Endothelial cell of umbilical vein (primary cell): ENCODE measurements at regions not wholly inside any gene's neighbourhood (a gene's known extent, or its start where the extent isn't known, plus 50 kb on each side); places are given as distances from the start of the nearest gene placed in this dataset.

Experiments
- BruUV-seq: library from RNA; stranded (reverse); fragments of 400-500 nt; replicated peaks from 2 replicates; lab custom pipeline; 2021; lab: Mats Ljungman, UMichigan
- CTCF ChIA-PET: fragments of 300-600, 350-600 bp; sonication (Branson Sonifier 250); formaldehyde crosslinking; loops from one replicate; lab custom pipeline; 2021; ENCODE audit warnings: antibody characterized with exemption, inconsistent platforms; lab: Charles Lee
- POLR2A ChIA-PET: fragments of 300-600, 350-600 bp; sonication (Branson Sonifier 250); formaldehyde crosslinking; loops from one replicate; lab custom pipeline; 2021; ENCODE audit warnings: antibody characterized with exemption, inconsistent platforms; lab: Charles Lee
- DNase-seq: peaks from one replicate; pipeline ENCODE4 v3.0.0-alpha.2; 2011; ENCODE audit warnings: low read depth, low spot score
- FAIRE-seq: peaks from 2 replicates; lab custom pipeline; 2011; peaks lifted over from hg19 to GRCh38; lab: Jason Lieb, UNC
- H2AFZ ChIP-seq: 2 replicates; pipeline ENCODE4 v1.6.0; 2012; ENCODE audit warnings: low read depth, low read length, control low read depth, inconsistent platforms
- H3K27ac ChIP-seq: 2 replicates; pipeline ENCODE4 v1.5.1; 2011; ENCODE audit warnings: low read depth, mild to moderate bottlenecking, control low read depth, low read length, moderate library complexity; ENCODE audit not compliant: insufficient read depth
- H3K27me3 ChIP-seq, 2 experiments: 2 replicates each; pipeline versions ENCODE4 v1.6.0 to v1.6.1; 2011; ENCODE audit warnings: low read length in 2 of 2, mixed read lengths in 1 of 2; ENCODE audit not compliant: control insufficient read depth in 2 of 2, insufficient read depth in 2 of 2
- H3K36me3 ChIP-seq, 2 experiments: 2 replicates in 1 of 2; 3 replicates in 1 of 2; pipeline ENCODE4 v1.5.1; 2011; ENCODE audit warnings: low read length in 2 of 2, mild to moderate bottlenecking in 1 of 2, moderate library complexity in 1 of 2; ENCODE audit not compliant: control insufficient read depth in 2 of 2, insufficient read depth in 2 of 2; ENCODE audit errors: extremely low read depth in 1 of 2
- H3K4me1 ChIP-seq: 3 replicates; pipeline ENCODE4 v1.5.1; 2011; ENCODE audit warnings: mild to moderate bottlenecking, low read length; ENCODE audit not compliant: control insufficient read depth, insufficient read depth; ENCODE audit errors: extremely low read depth
- H3K4me2 ChIP-seq: 2 replicates; pipeline ENCODE4 v1.6.1; 2011; ENCODE audit warnings: low read length, control low read depth, mixed read lengths; ENCODE audit not compliant: insufficient read depth
- H3K4me3 ChIP-seq, 3 experiments: fragments of 200-600 bp in 1 of 3; sonication (generic), shearing (Covaris generic) in 1 of 3; replicated peaks in 1 of 3; 2 replicates each; pipeline ENCODE4 v1.5.1; 2011 to 2016; ENCODE audit warnings: control low read depth in 3 of 3, low read length in 3 of 3, mild to moderate bottlenecking in 2 of 3, inconsistent platforms in 1 of 3, low read depth in 1 of 3, moderate library complexity in 1 of 3; ENCODE audit not compliant: insufficient read depth in 1 of 3
- H3K79me2 ChIP-seq: 2 replicates; pipeline ENCODE4 v1.6.0; 2012; ENCODE audit warnings: low read length, inconsistent platforms; ENCODE audit not compliant: control insufficient read depth, insufficient read depth
- H3K9ac ChIP-seq: replicated peaks from 2 replicates; pipeline ENCODE3; 2011; ENCODE audit warnings: low read length, control low read depth; ENCODE audit not compliant: insufficient read depth; ENCODE audit errors: extremely low read depth
- H3K9me1 ChIP-seq: replicated peaks from 3 replicates; pipeline ENCODE4 v1.6.0; 2011; ENCODE audit warnings: mild to moderate bottlenecking, low read length; ENCODE audit not compliant: control insufficient read depth, insufficient read depth; ENCODE audit errors: extremely low read depth
- H3K9me3 ChIP-seq: replicated peaks from 2 replicates; pipeline ENCODE4 v1.5.1; 2012; ENCODE audit warnings: low read length, inconsistent platforms; ENCODE audit not compliant: control insufficient read depth, insufficient read depth
- H4K20me1 ChIP-seq: replicated peaks from 2 replicates; pipeline ENCODE3; 2011; ENCODE audit warnings: mild to moderate bottlenecking, low read length; ENCODE audit not compliant: control insufficient read depth, insufficient read depth; ENCODE audit errors: extremely low read depth
- CTCF ChIP-seq, 2 donors: IDR thresholded peaks; 1 replicate in 1 of 2; 2 replicates in 1 of 2; pipeline ENCODE4 v1.5.1; 2011; ENCODE audit warnings: low read length in 2 of 2, mild to moderate bottlenecking in 2 of 2, moderate library complexity in 2 of 2, control low read depth in 1 of 2, inconsistent platforms in 1 of 2, low read depth in 1 of 2; ENCODE audit not compliant: insufficient read depth in 1 of 2; ENCODE audit errors: extremely low read depth in 1 of 2
- EZH2 ChIP-seq: IDR thresholded peaks from 2 replicates; pipeline ENCODE4 v1.6.1; 2012; ENCODE audit warnings: borderline replicate concordance, low read depth, mild to moderate bottlenecking, moderate library complexity, low read length, inconsistent platforms; ENCODE audit not compliant: severe bottlenecking
- FOS ChIP-seq: IDR thresholded peaks from 2 replicates; pipeline ENCODE4 v1.6.1; 2011; ENCODE audit warnings: mild to moderate bottlenecking, low read length, moderate library complexity, borderline replicate concordance; ENCODE audit not compliant: insufficient read depth
- GATA2 ChIP-seq: IDR thresholded peaks from 2 replicates; pipeline ENCODE4 v1.7.0; 2011; ENCODE audit warnings: low read depth, mild to moderate bottlenecking, moderate library complexity, mixed read lengths, low read length; ENCODE audit not compliant: insufficient read length, insufficient read depth
- JUN ChIP-seq: IDR thresholded peaks from 2 replicates; pipeline ENCODE4 v1.6.1; 2011; ENCODE audit warnings: borderline replicate concordance, low read depth; ENCODE audit not compliant: insufficient read length, insufficient read depth
- MYC ChIP-seq: IDR thresholded peaks from one replicate; pipeline ENCODE4 v1.6.1; 2011; ENCODE audit warnings: mild to moderate bottlenecking, low read depth, low read length
- POLR2A ChIP-seq: IDR thresholded peaks from 2 replicates; pipeline ENCODE4 v1.6.1; 2012; ENCODE audit warnings: low read depth, mild to moderate bottlenecking, control low read depth, low read length
- POLR2AphosphoS5 ChIP-seq: IDR thresholded peaks from 2 replicates; pipeline ENCODE4 v1.6.1; 2012; ENCODE audit warnings: low read depth, mild to moderate bottlenecking, control low read depth, low read length, moderate library complexity; ENCODE audit not compliant: insufficient read depth
- dilution Hi-C: fragments of 300-500 bp; cut with MboI; formaldehyde crosslinking; loops from one replicate; pipeline ENCODE4 v1.15.0; 2019; ENCODE audit warnings: low sequenced_read_pairs; ENCODE audit not compliant: extremely low pct_ligation_motif_present
- intact Hi-C: fragments of 100-400 bp; cut with micrococcal nuclease; formaldehyde crosslinking; loops from one replicate; pipeline ENCODE4 v1.10.0; 2022
- TF ChIP-seq, protein P1 (sequence below): IDR thresholded peaks from 2 replicates; pipeline ENCODE4 v1.6.1; 2011; ENCODE audit not compliant: insufficient read depth, insufficient read length

GRCh38 chr12:108454539-108455139 lies 60.4 kb upstream of the FICD start:
- no TSS peak for BruUV-seq
- dilution Hi-C loops = no loop called here
- H3K27ac ChIP-seq = no peak overlapping the region

DNA sequence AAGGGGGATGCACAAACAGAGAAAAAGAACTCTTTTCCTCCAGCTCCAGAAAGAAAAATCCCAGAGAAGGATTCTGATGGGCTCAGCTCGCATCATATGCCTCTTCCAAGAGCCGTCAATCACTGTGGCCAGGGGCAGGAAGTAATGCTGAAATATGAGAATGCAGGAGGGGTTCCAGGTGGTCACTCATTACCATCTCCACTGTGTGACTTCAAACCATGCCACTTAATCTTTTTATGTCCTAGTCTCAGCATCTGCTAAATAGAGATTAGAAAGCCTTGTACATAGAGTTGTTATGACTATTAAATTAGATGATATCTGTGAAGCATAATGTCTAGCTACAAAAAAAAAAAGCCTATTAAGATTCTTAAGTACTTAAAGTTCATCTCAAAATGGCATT lies 65.6 kb upstream of the FICD start:
- FAIRE-seq (no peak), DNase-seq (no peak)
- Histone ChIP-seq H3K27me3 (no peaks in the 10 kb centered on the region), H3K27ac (no peak overlapping the region), H3K9me1 (no peaks in the 10 kb centered on the region), H3K4me3 (no peak overlapping the region), H3K79me2 (no peaks in the 10 kb centered on the region), H3K9me3 (no peaks in the 10 kb centered on the region), H3K36me3 (no peaks in the 10 kb centered on the region), H4K20me1 (no peaks in the 10 kb centered on the region), H3K9ac (no peak overlapping the region), H2AFZ (no peak overlapping the region), H3K4me2 (no peak overlapping the region), H3K4me1 (no peaks in the 10 kb centered on the region)
- intact Hi-C loops (no loop called here), dilution Hi-C loops (no loop called here)
- ChIA-PET POLR2A (no interaction called here), CTCF (interaction anchor here (2.9 kb wide), 1 partner anchor 8 kb away, joined by 10 read pairs; no protein-coding TSS in a partner anchor)
- TF ChIP-seq POLR2A (no peak), POLR2AphosphoS5 (no peak), GATA2 (no peak), CTCF (IDR thresholded peaks at IDR 0.05; ENCODE audit: extremely low read depth in 1 of 2, insufficient read depth in 1 of 2, low read depth in 1 of 2, low read length in 2 of 2) (no peak), JUN (no peak), MYC (no peak), EZH2 (no peak)
- TF ChIP-seq, protein P1, sequence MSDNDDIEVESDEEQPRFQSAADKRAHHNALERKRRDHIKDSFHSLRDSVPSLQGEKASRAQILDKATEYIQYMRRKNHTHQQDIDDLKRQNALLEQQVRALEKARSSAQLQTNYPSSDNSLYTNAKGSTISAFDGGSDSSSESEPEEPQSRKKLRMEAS = no peak
- no TSS peak for BruUV-seq

More at GRCh38 chr12:108454539-108455139, 60.4 kb upstream of the FICD start:
- Histone ChIP-seq H3K4me1 (no peaks in the 10 kb centered on the region), H3K36me3 (no peaks in the 10 kb centered on the region), H3K9me3 (no peaks in the 10 kb centered on the region), H3K79me2 (no peaks in the 10 kb centered on the region), H2AFZ (no peak overlapping the region), H4K20me1 (no peaks in the 10 kb centered on the region), H3K9ac (no peak overlapping the region), H3K4me3 (no peak overlapping the region), H3K27me3 (no peaks in the 10 kb centered on the region), H3K9me1 (no peaks in the 10 kb centered on the region), H3K4me2 (no peak overlapping the region)
- intact Hi-C loops = loop anchor here (5.0 kb wide), 1 partner anchor 152 kb away; no protein-coding TSS in a partner anchor
- FAIRE-seq (no peak), DNase-seq (no peak)
- ChIA-PET CTCF (interaction anchor here (0.7 to 1.9 kb wide), 3 partner anchors 391 to 779 kb away, joined by 3 to 7 read pairs (median 4); no protein-coding TSS in a partner anchor), POLR2A (no interaction called here)
- TF ChIP-seq POLR2A (no peak), GATA2 (no peak), FOS (no peak), POLR2AphosphoS5 (no peak)
